H1 (cell line): ENCODE measurements at regions not wholly inside any gene's neighbourhood (a gene's known extent, or its start where the extent isn't known, plus 50 kb on each side); places are given as distances from the start of the nearest gene placed in this dataset.

Source experiments
- CTCF ChIA-PET: fragments of 300-600 bp; sonication (Branson Sonifier 250); formaldehyde crosslinking; loops from one replicate; lab custom pipeline; 2021; ENCODE audit not compliant: partially characterized antibody; lab: Charles Lee
- POLR2A ChIA-PET: fragments of 300-600 bp; sonication (Branson Sonifier 250); formaldehyde crosslinking; loops from one replicate; lab custom pipeline; 2021; ENCODE audit warnings: inconsistent platforms; ENCODE audit not compliant: partially characterized antibody; lab: Charles Lee
- DNase-seq, 2 experiments: peaks; one replicate each; pipeline versions ENCODE4 v3.0.0 to v3.0.0-alpha.2; 2010 to 2022; ENCODE audit warnings: low spot score in 2 of 2, low read depth in 1 of 2, mixed read lengths in 1 of 2
- FAIRE-seq: peaks from 2 replicates; lab custom pipeline; 2011; peaks lifted over from hg19 to GRCh38; lab: Jason Lieb, UNC
- H2AFZ ChIP-seq: 2 replicates; pipeline ENCODE4 v1.8.1; 2012; ENCODE audit warnings: low read length, inconsistent platforms
- H2AK5ac ChIP-seq: 2 replicates; pipeline ENCODE4 v1.6.1; 2013; ENCODE audit warnings: low read depth, low read length
- H2BK120ac ChIP-seq: replicated peaks from 2 replicates; pipeline ENCODE3; 2013; ENCODE audit warnings: low read depth, low read length, inconsistent platforms
- H2BK12ac ChIP-seq: 2 replicates; pipeline ENCODE4 v1.6.1; 2013; ENCODE audit warnings: low read depth, low read length
- H2BK15ac ChIP-seq: 2 replicates; pipeline ENCODE4 v1.6.1; 2013; ENCODE audit warnings: low read length
- H2BK20ac ChIP-seq: 2 replicates; pipeline ENCODE4 v1.6.1; 2013; ENCODE audit warnings: low read length
- H2BK5ac ChIP-seq: 2 replicates; pipeline ENCODE4 v1.6.1; 2013; ENCODE audit warnings: low read depth, low read length
- H3K14ac ChIP-seq: 2 replicates; pipeline ENCODE4 v1.6.1; 2013; ENCODE audit warnings: inconsistent platforms; ENCODE audit not compliant: insufficient read length
- H3K18ac ChIP-seq: 2 replicates; pipeline ENCODE4 v1.6.1; 2013; ENCODE audit warnings: low read length; ENCODE audit errors: extremely low read depth
- H3K23ac ChIP-seq: 2 replicates; pipeline ENCODE4 v1.6.1; 2013; ENCODE audit warnings: inconsistent platforms; ENCODE audit not compliant: insufficient read length
- H3K23me2 ChIP-seq: 2 replicates; pipeline ENCODE4 v1.6.1; 2013; ENCODE audit warnings: low read depth, low read length
- H3K27ac ChIP-seq: 2 replicates; pipeline ENCODE4 v1.6.1; 2011; ENCODE audit warnings: low read depth, low read length, inconsistent platforms
- H3K27me3 ChIP-seq, 4 experiments: replicated peaks in 1 of 4; 1 replicate in 1 of 4; 2 replicates in 3 of 4; pipeline versions ENCODE4 v1.6.1 to v1.8.1; 2011 to 2013; ENCODE audit warnings: low read length in 3 of 4, mild to moderate bottlenecking in 3 of 4, inconsistent platforms in 2 of 4, mixed read lengths in 2 of 4, moderate library complexity in 1 of 4; ENCODE audit not compliant: control insufficient read depth in 3 of 4, insufficient read depth in 3 of 4; ENCODE audit errors: extremely low read depth in 1 of 4
- H3K36me3 ChIP-seq, 4 experiments: 2 replicates each; pipeline versions ENCODE4 v1.6.1 to v1.8.1; 2011 to 2013; ENCODE audit warnings: mild to moderate bottlenecking in 4 of 4, low read length in 3 of 4, moderate library complexity in 2 of 4, control low read depth in 1 of 4, inconsistent platforms in 1 of 4; ENCODE audit not compliant: insufficient read depth in 4 of 4, control insufficient read depth in 2 of 4
- H3K4ac ChIP-seq: replicated peaks from 2 replicates; pipeline ENCODE3; 2013; ENCODE audit warnings: low read length, low read depth, mixed read lengths, inconsistent platforms; ENCODE audit not compliant: insufficient read length
- H3K4me1 ChIP-seq, 4 experiments: replicated peaks in 1 of 4; 1 replicate in 1 of 4; 2 replicates in 3 of 4; pipeline versions ENCODE4 v1.6.1 to v1.8.1; 2011 to 2013; ENCODE audit warnings: low read length in 3 of 4, inconsistent platforms in 2 of 4, mixed read lengths in 1 of 4; ENCODE audit not compliant: insufficient read depth in 4 of 4, control insufficient read depth in 3 of 4
- H3K4me2 ChIP-seq, 2 experiments: 2 replicates each; pipeline versions ENCODE4 v1.6.1 to v1.8.1; 2011 to 2013; ENCODE audit warnings: low read depth in 2 of 2, low read length in 2 of 2, control low read depth in 1 of 2, inconsistent platforms in 1 of 2, mild to moderate bottlenecking in 1 of 2; ENCODE audit not compliant: insufficient read depth in 1 of 2
- H3K4me3 ChIP-seq, 4 experiments: fragments of 200-600, 300-600 bp in 1 of 4; sonication (generic), shearing (Covaris generic), sonication (Bioruptor Twin) in 1 of 4; 2 replicates each; pipeline versions ENCODE4 v1.5.1 to v1.8.1; 2011 to 2016; ENCODE audit warnings: low read length in 4 of 4, low read depth in 3 of 4, control low read depth in 2 of 4, inconsistent platforms in 2 of 4, mild to moderate bottlenecking in 2 of 4, mixed read lengths in 1 of 4, moderate library complexity in 1 of 4; ENCODE audit not compliant: insufficient read depth in 2 of 4; ENCODE audit errors: extremely low read depth in 1 of 4
- H3K56ac ChIP-seq: replicated peaks from 2 replicates; pipeline ENCODE3; 2013; ENCODE audit warnings: low read depth, mild to moderate bottlenecking, mixed read lengths, low read length, inconsistent platforms; ENCODE audit not compliant: insufficient read length
- H3K79me1 ChIP-seq: 2 replicates; pipeline ENCODE4 v1.6.1; 2013; ENCODE audit warnings: low read depth, low read length, control low read depth
- H3K79me2 ChIP-seq, 2 experiments: 2 replicates each; pipeline versions ENCODE4 v1.6.1 to v1.8.1; 2012 to 2013; ENCODE audit warnings: low read length in 2 of 2, mild to moderate bottlenecking in 2 of 2, inconsistent platforms in 1 of 2; ENCODE audit not compliant: insufficient read depth in 2 of 2, control insufficient read depth in 1 of 2
- H3K9ac ChIP-seq, 4 experiments: replicated peaks in 1 of 4; 1 replicate in 1 of 4; 2 replicates in 3 of 4; pipeline versions ENCODE4 v1.6.1 to v1.8.1; 2011 to 2013; ENCODE audit warnings: low read depth in 3 of 4, low read length in 3 of 4, control low read depth in 2 of 4, mild to moderate bottlenecking in 2 of 4, moderate library complexity in 2 of 4, inconsistent platforms in 1 of 4; ENCODE audit errors: extremely low read depth in 1 of 4
- H3K9me3 ChIP-seq, 2 experiments: 2 replicates each; pipeline versions ENCODE4 v1.6.1 to v1.8.1; 2012 to 2013; ENCODE audit warnings: mild to moderate bottlenecking in 2 of 2, moderate library complexity in 2 of 2, control low read depth in 1 of 2, inconsistent platforms in 1 of 2, low read depth in 1 of 2, low read length in 1 of 2, mixed read lengths in 1 of 2; ENCODE audit not compliant: insufficient read depth in 2 of 2
- H4K20me1 ChIP-seq, 2 experiments: replicated peaks in 1 of 2; 2 replicates each; pipeline versions ENCODE3 to v1.8.1; 2011 to 2013; ENCODE audit warnings: inconsistent platforms in 2 of 2, low read length in 2 of 2, mild to moderate bottlenecking in 1 of 2; ENCODE audit not compliant: insufficient read depth in 2 of 2, control insufficient read depth in 1 of 2
- H4K5ac ChIP-seq: 2 replicates; pipeline ENCODE4 v1.6.1; 2013; ENCODE audit warnings: low read length, low read depth, mixed read lengths, inconsistent platforms; ENCODE audit not compliant: insufficient read length
- H4K8ac ChIP-seq: 2 replicates; pipeline ENCODE4 v1.8.0; 2013; ENCODE audit warnings: mild to moderate bottlenecking, moderate library complexity, low read length, inconsistent platforms; ENCODE audit not compliant: insufficient read depth; ENCODE audit errors: extremely low read depth
- H4K91ac ChIP-seq: replicated peaks from 2 replicates; pipeline ENCODE3; 2013; ENCODE audit warnings: low read length, mixed read lengths, inconsistent platforms; ENCODE audit not compliant: insufficient read length
- ATF2 ChIP-seq: IDR thresholded peaks from 2 replicates; pipeline ENCODE4 v1.6.1; 2012; ENCODE audit warnings: low read length, inconsistent platforms
- CREB1 ChIP-seq: IDR thresholded peaks from 2 replicates; pipeline ENCODE4 v1.6.1; 2012; ENCODE audit warnings: inconsistent platforms
- EZH2 ChIP-seq: fragments of 200-600 bp; sonication (generic); IDR thresholded peaks from 2 replicates; pipeline ENCODE4 v1.7.1; 2012; ENCODE audit warnings: low read depth, mild to moderate bottlenecking, moderate library complexity, low read length, inconsistent platforms; ENCODE audit not compliant: severe bottlenecking
- MAX ChIP-seq: IDR thresholded peaks from 2 replicates; pipeline ENCODE4 v1.6.1; 2012; ENCODE audit warnings: inconsistent platforms
- POLR2A ChIP-seq, 2 experiments: IDR thresholded peaks; 1 replicate in 1 of 2; 2 replicates in 1 of 2; pipeline ENCODE4 v1.6.1; 2011; ENCODE audit warnings: low read depth in 2 of 2, low read length in 2 of 2, mild to moderate bottlenecking in 2 of 2; ENCODE audit errors: control extremely low read depth in 1 of 2
- POLR2AphosphoS5 ChIP-seq: IDR thresholded peaks from 2 replicates; pipeline ENCODE4 v1.6.1; 2011; ENCODE audit warnings: low read depth, low read length
- RBBP5 ChIP-seq: IDR thresholded peaks from 2 replicates; pipeline ENCODE4 v1.7.1; 2012; ENCODE audit warnings: low read depth, mild to moderate bottlenecking, inconsistent platforms, low read length, moderate library complexity, borderline replicate concordance
- RXRA ChIP-seq: IDR thresholded peaks from 2 replicates; pipeline ENCODE4 v1.6.1; 2011; ENCODE audit warnings: low read depth, mild to moderate bottlenecking, low read length, moderate library complexity; ENCODE audit not compliant: insufficient read depth
- TAF1 ChIP-seq: IDR thresholded peaks from 2 replicates; pipeline ENCODE4 v1.6.1; 2011; ENCODE audit warnings: mild to moderate bottlenecking, low read depth, low read length
- whole genome bisulfite sequencing, 2 experiments: shearing (Covaris generic) in 1 of 2; methylation state at CpG; one replicate each; pipeline versions ENCODE4 v1.1.6 to v1.1.7; 2013 to 2015; ENCODE audit warnings: low lambda C conversion rate in 2 of 2, mixed read lengths in 2 of 2, inconsistent platforms in 1 of 2, low coverage in 1 of 2, missing lambda C conversion rate in 1 of 2; ENCODE audit not compliant: insufficient replicate concordance in 2 of 2, insufficient coverage in 1 of 2, insufficient read length in 1 of 2; ENCODE audit errors: extremely low coverage in 1 of 2, missing lambda C conversion rate in 1 of 2; 5-methylcytosine and 5-hydroxymethylcytosine counted together

DNA sequence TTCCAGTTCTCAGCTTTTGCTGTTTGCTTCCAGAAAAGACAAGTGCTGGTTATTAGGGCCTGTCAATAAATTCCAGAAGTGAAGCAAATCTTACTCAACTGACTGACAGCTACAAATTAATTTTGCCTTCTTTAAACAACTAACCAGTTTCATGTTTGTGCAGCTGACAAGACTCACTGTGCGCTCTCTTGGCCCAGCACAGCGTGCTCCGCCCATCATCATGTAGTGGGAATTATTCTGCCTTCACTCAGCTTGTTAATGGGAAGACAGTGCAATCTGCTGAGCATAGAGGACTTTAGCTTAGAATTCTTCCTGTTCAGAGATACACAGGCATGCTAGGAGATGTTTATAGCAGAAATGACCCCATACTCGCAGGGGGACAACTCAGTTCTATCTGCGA lies 808.9 kb downstream of the CCSER2 start:
- H3K4me1 ChIP-seq: no peaks in the 10 kb centered on the region
- no peak for FAIRE-seq
- no peaks in the 10 kb centered on the region for H3K23me2 ChIP-seq
- CTCF ChIA-PET: no interaction called here
- H4K5ac ChIP-seq: no peak overlapping the region
- H4K8ac ChIP-seq: no peak overlapping the region
- no peak overlapping the region for H2BK5ac ChIP-seq
- no peak overlapping the region for H2BK20ac ChIP-seq
- peaks cover 0 to 6% of the 10 kb centered on the region in 2 experiments; a peak in 1 of 4 replicates for H3K9me3 ChIP-seq
- no peak overlapping the region for H2AFZ ChIP-seq
- H3K23ac ChIP-seq: no peak overlapping the region
- H3K79me1 ChIP-seq: no peaks in the 10 kb centered on the region
- H3K4me3 ChIP-seq: no peak overlapping the region
- no peaks in the 10 kb centered on the region for H3K79me2 ChIP-seq
- no peak overlapping the region for H3K56ac ChIP-seq
- H3K9ac ChIP-seq: no peak overlapping the region
- H3K4me2 ChIP-seq: no peak overlapping the region
- H2AK5ac ChIP-seq: no peak overlapping the region
- no peak overlapping the region for H4K91ac ChIP-seq
- POLR2A ChIA-PET: no interaction called here
- DNase-seq: no peak
- WGBS, 2 experiments: 94% methylated on average over 5 of the region's 5 CpGs; no CpG with 5 or more reads in 1 of the 2 experiments
- H3K27ac ChIP-seq: no peak overlapping the region
- H3K4ac ChIP-seq: no peak overlapping the region
- no peak overlapping the region for H2BK12ac ChIP-seq
- no peak overlapping the region for H3K18ac ChIP-seq
- no peaks in the 10 kb centered on the region for H3K27me3 ChIP-seq
- H4K20me1 ChIP-seq: no peaks in the 10 kb centered on the region
- H2BK15ac ChIP-seq: no peak overlapping the region
- no peak overlapping the region for H3K14ac ChIP-seq
- TF ChIP-seq ATF2: no peak
- no peak for TF ChIP-seq POLR2A (IDR thresholded peaks at IDR 0.05; ENCODE audit: control extremely low read depth in 1 of 2, low read depth in 2 of 2, low read length in 2 of 2)
- TF ChIP-seq TAF1: no peak
- no peak for TF ChIP-seq RBBP5
- no peak for TF ChIP-seq RXRA
- TF ChIP-seq EZH2: no peak
- no peak for TF ChIP-seq CREB1
- TF ChIP-seq MAX: no peak
- TF ChIP-seq POLR2AphosphoS5: no peak
- no peaks in the 10 kb centered on the region for H3K36me3 ChIP-seq
- H2BK120ac ChIP-seq: no peak overlapping the region
